Liver (tissue), 8 donors: ENCODE measurements at regions not wholly inside any gene's neighbourhood (a gene's known extent, or its start where the extent isn't known, plus 50 kb on each side); places are given as distances from the start of the nearest gene placed in this dataset.

ENCODE experiments used
- DNase-seq: peaks from one replicate; pipeline ENCODE4 v3.0.0-alpha.2; 2017; ENCODE audit warnings: low spot score
- H3K27ac ChIP-seq, 2 donors: one replicate each; pipeline ENCODE4 v1.7.0; 2013; ENCODE audit warnings: inconsistent platforms in 2 of 2, low read length in 2 of 2, control low read depth in 1 of 2, low read depth in 1 of 2, mild to moderate bottlenecking in 1 of 2
- H3K27me3 ChIP-seq, 4 donors: one replicate each; pipeline versions ENCODE4 v1.6.1 to v1.7.0; 2013; ENCODE audit warnings: low read length in 3 of 4, inconsistent platforms in 1 of 4, mild to moderate bottlenecking in 1 of 4, moderate library complexity in 1 of 4; ENCODE audit not compliant: control insufficient read depth in 4 of 4, insufficient read depth in 4 of 4
- H3K36me3 ChIP-seq, 4 donors: one replicate each; pipeline versions ENCODE4 v1.6.1 to v1.7.0; 2013; ENCODE audit warnings: low read length in 3 of 4, mild to moderate bottlenecking in 3 of 4, low read depth in 1 of 4, moderate library complexity in 1 of 4; ENCODE audit not compliant: control insufficient read depth in 4 of 4, insufficient read depth in 3 of 4
- H3K4me1 ChIP-seq, 4 donors: one replicate each; pipeline versions ENCODE4 v1.6.1 to v1.7.0; 2013; ENCODE audit warnings: low read length in 3 of 4, mild to moderate bottlenecking in 3 of 4, moderate library complexity in 1 of 4; ENCODE audit not compliant: control insufficient read depth in 4 of 4, insufficient read depth in 4 of 4
- H3K4me3 ChIP-seq, 3 donors: one replicate each; pipeline versions ENCODE4 v1.6.1 to v1.7.0; 2013; ENCODE audit warnings: low read length in 3 of 3, control low read depth in 1 of 3, low read depth in 1 of 3, mild to moderate bottlenecking in 1 of 3
- H3K9ac ChIP-seq, 2 donors: one replicate each; pipeline ENCODE4 v1.7.0; 2013; ENCODE audit warnings: low read length in 2 of 2, mild to moderate bottlenecking in 2 of 2, moderate library complexity in 2 of 2, control low read depth in 1 of 2, low read depth in 1 of 2
- H3K9me3 ChIP-seq, 4 donors: one replicate each; pipeline versions ENCODE4 v1.6.1 to v1.7.0; 2013; ENCODE audit warnings: low read length in 3 of 4; ENCODE audit not compliant: control insufficient read depth in 4 of 4
- ATF3 ChIP-seq: IDR thresholded peaks from 2 replicates; pipeline ENCODE4 v1.6.1; 2016; ENCODE audit warnings: antibody characterized with exemption
- CTCF ChIP-seq: fragments of 150-350 bp; IDR thresholded peaks from 2 replicates; pipeline ENCODE4 v1.5.1; 2017; ENCODE audit warnings: improper control_type of control experiment, low read depth, low read length; ENCODE audit not compliant: missing input control
- EGR1 ChIP-seq, 2 donors: IDR thresholded peaks; 2 replicates each; pipeline ENCODE4 v1.6.1; 2016 to 2018; ENCODE audit warnings: antibody characterized with exemption in 2 of 2, low read depth in 2 of 2
- FOXA1 ChIP-seq: IDR thresholded peaks from 2 replicates; pipeline ENCODE4 v1.6.1; 2016; ENCODE audit warnings: antibody characterized with exemption
- FOXA2 ChIP-seq: IDR thresholded peaks from 2 replicates; pipeline ENCODE4 v1.6.1; 2016; ENCODE audit warnings: antibody characterized with exemption
- GABPA ChIP-seq, 2 donors: IDR thresholded peaks in 1 of 2; conservative IDR thresholded peaks in 1 of 2; 2 replicates each; pipeline ENCODE4 v1.6.1; 2016; ENCODE audit warnings: antibody characterized with exemption in 2 of 2, mild to moderate bottlenecking in 1 of 2, moderate library complexity in 1 of 2
- HNF4A ChIP-seq, 2 donors: conservative IDR thresholded peaks; 2 replicates each; pipeline ENCODE4 v1.6.1; 2016; ENCODE audit warnings: antibody characterized with exemption in 2 of 2, mild to moderate bottlenecking in 2 of 2
- HNF4G ChIP-seq: IDR thresholded peaks from 2 replicates; pipeline ENCODE4 v1.6.1; 2016; ENCODE audit warnings: antibody characterized with exemption
- JUND ChIP-seq, 2 donors: IDR thresholded peaks; 2 replicates each; pipeline ENCODE4 v1.6.1; 2016; ENCODE audit warnings: antibody characterized with exemption in 2 of 2
- MAX ChIP-seq: IDR thresholded peaks from 2 replicates; pipeline ENCODE4 v1.6.1; 2016; ENCODE audit warnings: antibody characterized with exemption
- NR2F2 ChIP-seq: IDR thresholded peaks from 2 replicates; pipeline ENCODE4 v1.6.1; 2016; ENCODE audit warnings: antibody characterized with exemption
- RAD21 ChIP-seq, 2 donors: IDR thresholded peaks; 2 replicates each; pipeline ENCODE4 v1.6.1; 2016; ENCODE audit warnings: antibody characterized with exemption in 2 of 2, mild to moderate bottlenecking in 2 of 2
- REST ChIP-seq: IDR thresholded peaks from 2 replicates; pipeline ENCODE4 v1.6.1; 2016; ENCODE audit warnings: antibody characterized with exemption, mild to moderate bottlenecking
- RXRA ChIP-seq, 2 donors: IDR thresholded peaks; 2 replicates each; pipeline ENCODE4 v1.6.1; 2017 to 2018; ENCODE audit warnings: antibody characterized with exemption in 2 of 2, mild to moderate bottlenecking in 1 of 2
- SP1 ChIP-seq: IDR thresholded peaks from 2 replicates; pipeline ENCODE4 v1.6.1; 2018; ENCODE audit warnings: antibody characterized with exemption, mild to moderate bottlenecking
- TAF1 ChIP-seq: conservative IDR thresholded peaks from 2 replicates; pipeline ENCODE4 v1.6.1; 2016; ENCODE audit warnings: antibody characterized with exemption, mild to moderate bottlenecking
- YY1 ChIP-seq: IDR thresholded peaks from 2 replicates; pipeline ENCODE4 v1.6.1; 2016; ENCODE audit warnings: antibody characterized with exemption, mild to moderate bottlenecking
- ZBTB33 ChIP-seq: IDR thresholded peaks from 2 replicates; pipeline ENCODE4 v1.6.1; 2016; ENCODE audit warnings: antibody characterized with exemption
- WGBS: extraction: QIAGEN DNeasy Blood & Tissue Kit; methylation state at CpG from one replicate; pipeline ENCODE4 v1.1.7; 2013; 5-methylcytosine and 5-hydroxymethylcytosine counted together
- donor health status: healthy.
- donor health status: healthy.
- donor health status: healthy.
- donor health status: healthy.
- donor health status: healthy.

GRCh38 chr4:187416216-187416615, 579.4 kb upstream of the ZFP42 start:
- Histone ChIP-seq H3K4me3 (no peak overlapping the region), H3K4me1 (no peaks in the 10 kb centered on the region), H3K9ac (no peak overlapping the region), H3K27me3 (no peaks in the 10 kb centered on the region), H3K36me3 (no peaks in the 10 kb centered on the region), H3K9me3 (no peaks in the 10 kb centered on the region), H3K27ac (no peak overlapping the region)
- 77% methylated on average over 3 of the region's 3 CpGs for WGBS
- TF ChIP-seq HNF4G: no peak
- no peak for TF ChIP-seq FOXA1
- no peak for TF ChIP-seq RAD21 (IDR thresholded peaks at IDR 0.05)
- TF ChIP-seq CTCF: no peak
- TF ChIP-seq JUND (IDR thresholded peaks at IDR 0.05): no peak
- TF ChIP-seq HNF4A (conservative IDR thresholded peaks at IDR 0.05): no peak
- no peak for TF ChIP-seq ATF3
- DNase-seq: no peak

GRCh38 chr4:187417721-187418120, 577.9 kb upstream of the ZFP42 start:
- no peaks in the 10 kb centered on the region for H3K9me3 ChIP-seq
- DNase-seq: no peak
- no peaks in the 10 kb centered on the region for H3K36me3 ChIP-seq
- TF ChIP-seq ATF3 (no peak), ZBTB33 (no peak), RAD21 (IDR thresholded peaks at IDR 0.05) (no peak), TAF1 (no peak), RXRA (IDR thresholded peaks at IDR 0.05) (no peak), NR2F2 (no peak), YY1 (no peak), JUND (IDR thresholded peaks at IDR 0.05) (no peak), FOXA2 (no peak), MAX (no peak), EGR1 (IDR thresholded peaks at IDR 0.05; ENCODE audit: low read depth in 2 of 2) (no peak), HNF4A (conservative IDR thresholded peaks at IDR 0.05) (no peak), GABPA (IDR thresholded peaks at IDR 0.05 in 1 of 2, conservative IDR thresholded peaks at IDR 0.05 in 1 of 2) (no peak), REST (no peak), FOXA1 (no peak), CTCF (no peak), HNF4G (no peak), SP1 (no peak)
- no peak overlapping the region for H3K27ac ChIP-seq
- H3K9ac ChIP-seq: no peak overlapping the region
- H3K4me1 ChIP-seq: no peaks in the 10 kb centered on the region
- H3K27me3 ChIP-seq: no peaks in the 10 kb centered on the region
- no peak overlapping the region for H3K4me3 ChIP-seq
- 80% methylated on average over 3 of the region's 3 CpGs for WGBS
